ENCODE measurements at regions not wholly inside any gene's neighbourhood (a gene's known extent, or its start where the extent isn't known, plus 50 kb on each side); places are given as distances from the start of the nearest gene placed in this dataset.
A peak's percentile ranks its signal among the peaks of the same experiment; 100 is the strongest.

DNA sequence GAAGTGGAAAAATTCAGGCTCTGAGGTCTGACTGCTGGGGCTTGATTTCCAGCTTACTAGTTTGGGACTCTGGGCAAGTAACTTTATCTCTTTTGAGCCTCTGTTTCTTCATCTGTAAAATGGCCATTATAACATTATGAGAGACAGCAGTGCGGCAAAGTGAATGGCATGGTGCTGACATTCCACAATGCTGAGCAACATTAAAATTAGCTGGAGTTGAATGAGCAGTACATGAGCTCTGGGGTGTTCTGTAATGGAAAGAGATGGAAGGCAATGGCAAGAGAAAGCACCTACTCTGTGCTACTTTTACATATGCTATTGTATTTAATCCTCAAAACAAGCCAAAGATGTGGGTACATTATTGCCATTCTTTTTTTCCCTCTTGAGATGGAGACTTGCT is 535.7 kb upstream of the CDH11 start:
- TF ChIP-seq POLR2AphosphoS5 (IDR thresholded peaks at IDR 0.05; ENCODE audit: borderline replicate concordance, low read depth, low read length) = no peak
- TF ChIP-seq FOXP2 (optimal IDR thresholded peaks at IDR 0.05; ENCODE audit: control extremely low read depth, extremely low read length, insufficient read depth) = no peak
- no peak for TF ChIP-seq EZH2 (IDR thresholded peaks at IDR 0.05)
- DNase-seq (ENCODE audit: low read depth, low spot score) = no peak
- no peaks in the 10 kb centered on the region for H3K9me3 ChIP-seq (ENCODE audit: low read depth, low read length)
- H3K9ac ChIP-seq (ENCODE audit: insufficient read length) = no peak overlapping the region
- no peak overlapping the region for H3K27ac ChIP-seq
- no peaks in the 10 kb centered on the region for H3K36me3 ChIP-seq (ENCODE audit: insufficient read depth, low read length)
- H3K4me3 ChIP-seq = no peak overlapping the region

DNA sequence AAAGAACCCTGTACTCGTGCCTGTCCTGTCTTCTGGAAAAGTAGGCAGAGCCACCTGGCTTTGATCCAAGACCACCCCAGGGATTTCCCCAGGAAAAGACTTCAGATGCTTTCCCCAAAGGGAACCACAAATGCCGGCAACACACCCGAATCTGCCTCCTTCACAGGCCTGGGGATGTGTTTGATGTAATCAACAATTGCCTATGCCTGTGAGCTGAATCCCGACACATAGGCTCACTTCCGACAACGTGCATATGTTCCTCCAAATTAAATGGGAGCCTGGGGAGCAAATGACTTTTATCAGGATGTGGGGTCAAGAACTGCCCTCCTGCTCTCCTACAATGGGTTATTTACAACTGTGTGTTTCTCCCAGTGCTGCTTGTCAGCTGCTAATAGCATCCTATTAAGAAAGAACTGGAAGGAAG is 535.2 kb upstream of the CDH11 start:
- 0 out of 2 replicates have a peak overlapping the region, but pooled peaks have one; percentile 22 for H3K4me3 ChIP-seq
- H3K36me3 ChIP-seq (ENCODE audit: insufficient read depth, low read length) = no peaks in the 10 kb centered on the region
- H3K9me3 ChIP-seq (ENCODE audit: low read depth, low read length) = no peaks in the 10 kb centered on the region
- H3K9ac ChIP-seq (ENCODE audit: insufficient read length) = no peak overlapping the region
- DNase-seq (ENCODE audit: low read depth, low spot score) = peak; percentile 32
- no peak for TF ChIP-seq EZH2 (IDR thresholded peaks at IDR 0.05)
- TF ChIP-seq FOXP2 (optimal IDR thresholded peaks at IDR 0.05; ENCODE audit: control extremely low read depth, extremely low read length, insufficient read depth) = no peak
- TF ChIP-seq POLR2AphosphoS5 (IDR thresholded peaks at IDR 0.05; ENCODE audit: borderline replicate concordance, low read depth, low read length) = no peak
- H3K27ac ChIP-seq = no peak overlapping the region

DNA sequence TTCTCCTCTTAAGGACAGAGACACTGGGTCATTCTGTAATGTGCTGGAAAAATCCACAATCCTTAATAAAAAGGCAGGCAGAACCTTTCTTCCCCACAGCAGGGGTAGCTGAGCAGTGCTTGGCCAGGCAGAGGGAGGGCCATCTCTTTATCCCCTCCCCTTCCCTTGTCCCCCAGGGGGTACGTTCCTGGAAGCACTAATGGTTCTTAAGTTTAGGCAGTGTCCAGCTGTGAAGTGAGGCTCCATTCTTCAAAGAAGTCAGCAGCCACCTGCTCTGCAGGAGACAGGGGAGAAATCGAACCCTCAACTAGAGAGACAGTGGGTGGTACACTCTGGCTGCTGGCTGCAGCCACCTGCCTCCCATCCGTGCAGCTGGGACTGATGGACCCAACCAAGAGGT is 533.9 kb upstream of the CDH11 start:
- H3K27ac ChIP-seq = no peak overlapping the region
- TF ChIP-seq FOXP2 (optimal IDR thresholded peaks at IDR 0.05; ENCODE audit: control extremely low read depth, extremely low read length, insufficient read depth) = no peak
- no peak for TF ChIP-seq POLR2AphosphoS5 (IDR thresholded peaks at IDR 0.05; ENCODE audit: borderline replicate concordance, low read depth, low read length)
- no peak for TF ChIP-seq EZH2 (IDR thresholded peaks at IDR 0.05)
- DNase-seq (ENCODE audit: low read depth, low spot score) = no peak

DNA sequence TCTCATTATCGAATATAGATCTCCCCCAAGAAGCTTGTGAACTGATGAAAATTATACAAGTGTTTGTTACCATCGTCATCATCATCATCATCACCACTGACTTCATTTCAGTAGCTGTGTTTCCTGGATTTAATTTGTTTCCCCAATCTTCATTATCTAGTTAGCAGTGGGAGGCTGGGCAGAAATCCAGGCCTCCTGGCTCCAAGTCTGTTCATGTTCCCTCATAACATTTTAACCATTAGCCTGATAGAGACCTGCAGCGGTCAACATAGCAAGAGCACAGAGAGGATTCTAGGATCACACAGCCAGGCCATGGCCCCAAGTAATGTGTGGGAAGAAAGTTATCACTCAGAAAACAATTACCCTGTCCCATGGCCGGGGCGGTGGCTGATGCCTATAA is 526.2 kb upstream of the CDH11 start:
- Histone ChIP-seq H3K27ac (no peak overlapping the region), H3K4me3 (no peak overlapping the region), H3K9me3 (ENCODE audit: low read depth, low read length) (no peaks in the 10 kb centered on the region), H3K9ac (ENCODE audit: insufficient read length) (no peak overlapping the region), H3K36me3 (ENCODE audit: insufficient read depth, low read length) (no peaks in the 10 kb centered on the region)
- TF ChIP-seq EZH2 (IDR thresholded peaks at IDR 0.05) (no peak), POLR2AphosphoS5 (IDR thresholded peaks at IDR 0.05; ENCODE audit: borderline replicate concordance, low read depth, low read length) (no peak), FOXP2 (optimal IDR thresholded peaks at IDR 0.05; ENCODE audit: control extremely low read depth, extremely low read length, insufficient read depth) (no peak)
- DNase-seq (ENCODE audit: low read depth, low spot score) = no peak

More for the DNA sequence above, 533.9 kb upstream of the CDH11 start:
- Histone ChIP-seq H3K36me3 (ENCODE audit: insufficient read depth, low read length) (no peaks in the 10 kb centered on the region), H3K4me3 (no peak overlapping the region), H3K9me3 (ENCODE audit: low read depth, low read length) (no peaks in the 10 kb centered on the region), H3K9ac (ENCODE audit: insufficient read length) (no peak overlapping the region)

DNA sequence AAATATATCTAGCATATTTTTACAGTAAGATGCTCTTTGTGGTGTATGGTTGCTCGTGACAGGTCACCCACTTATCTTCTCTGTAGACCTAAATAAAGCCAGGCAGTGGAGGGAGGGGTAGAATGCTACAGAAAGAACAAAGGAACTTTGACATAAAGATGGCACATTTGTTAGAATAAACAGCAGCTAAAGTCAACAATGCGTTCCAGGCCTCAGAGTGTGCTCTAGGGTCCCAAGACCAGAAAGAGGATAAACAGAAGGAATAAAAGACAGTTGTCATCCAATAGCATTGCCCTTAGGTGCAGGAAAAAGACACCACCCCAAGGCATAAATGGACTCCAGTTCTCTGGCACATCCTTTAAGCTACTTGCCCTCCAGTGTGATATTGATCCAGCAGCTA is 523.0 kb upstream of the CDH11 start:
- Histone ChIP-seq H3K4me3 (no peak overlapping the region), H3K9ac (ENCODE audit: insufficient read length) (no peak overlapping the region), H3K27ac (no peak overlapping the region), H3K36me3 (ENCODE audit: insufficient read depth, low read length) (no peaks in the 10 kb centered on the region), H3K9me3 (ENCODE audit: low read depth, low read length) (no peaks in the 10 kb centered on the region)
- DNase-seq (ENCODE audit: low read depth, low spot score) = no peak
- TF ChIP-seq EZH2 (IDR thresholded peaks at IDR 0.05) (no peak), POLR2AphosphoS5 (IDR thresholded peaks at IDR 0.05; ENCODE audit: borderline replicate concordance, low read depth, low read length) (no peak), FOXP2 (optimal IDR thresholded peaks at IDR 0.05; ENCODE audit: control extremely low read depth, extremely low read length, insufficient read depth) (no peak)

DNA sequence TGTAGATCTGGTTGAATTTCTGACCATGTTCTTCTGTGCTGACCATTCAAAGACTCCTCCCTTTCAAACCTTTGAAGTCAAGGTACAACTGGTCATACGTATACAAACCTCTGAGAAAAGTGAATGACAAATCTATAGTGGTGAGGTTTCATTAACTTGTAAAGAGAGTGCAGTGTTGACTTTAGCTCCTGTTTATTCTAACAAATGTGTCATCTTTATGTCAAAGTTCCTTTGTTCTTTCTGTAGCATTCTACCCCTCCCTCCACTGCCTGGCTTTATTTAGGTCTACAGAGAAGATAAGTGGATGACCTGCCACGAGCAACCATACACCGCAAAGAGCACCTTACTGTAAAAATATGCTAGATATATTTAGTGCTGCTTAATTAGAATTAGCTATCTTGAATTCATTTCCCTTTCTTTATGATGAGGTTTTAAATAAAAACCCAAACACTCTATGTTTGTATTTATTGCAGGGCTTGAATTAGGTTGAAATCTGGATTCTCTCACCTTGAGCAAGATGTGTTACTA is 520.0 kb upstream of the CDH11 start:
- Histone ChIP-seq H3K27ac (no peak overlapping the region), H3K4me3 (no peak overlapping the region), H3K9me3 (ENCODE audit: low read depth, low read length) (no peaks in the 10 kb centered on the region), H3K9ac (ENCODE audit: insufficient read length) (no peak overlapping the region), H3K36me3 (ENCODE audit: insufficient read depth, low read length) (no peaks in the 10 kb centered on the region)
- no peak for TF ChIP-seq FOXP2 (optimal IDR thresholded peaks at IDR 0.05; ENCODE audit: control extremely low read depth, extremely low read length, insufficient read depth)
- TF ChIP-seq POLR2AphosphoS5 (IDR thresholded peaks at IDR 0.05; ENCODE audit: borderline replicate concordance, low read depth, low read length) = no peak
- TF ChIP-seq EZH2 (IDR thresholded peaks at IDR 0.05) = no peak
- DNase-seq (ENCODE audit: low read depth, low spot score) = no peak

DNA sequence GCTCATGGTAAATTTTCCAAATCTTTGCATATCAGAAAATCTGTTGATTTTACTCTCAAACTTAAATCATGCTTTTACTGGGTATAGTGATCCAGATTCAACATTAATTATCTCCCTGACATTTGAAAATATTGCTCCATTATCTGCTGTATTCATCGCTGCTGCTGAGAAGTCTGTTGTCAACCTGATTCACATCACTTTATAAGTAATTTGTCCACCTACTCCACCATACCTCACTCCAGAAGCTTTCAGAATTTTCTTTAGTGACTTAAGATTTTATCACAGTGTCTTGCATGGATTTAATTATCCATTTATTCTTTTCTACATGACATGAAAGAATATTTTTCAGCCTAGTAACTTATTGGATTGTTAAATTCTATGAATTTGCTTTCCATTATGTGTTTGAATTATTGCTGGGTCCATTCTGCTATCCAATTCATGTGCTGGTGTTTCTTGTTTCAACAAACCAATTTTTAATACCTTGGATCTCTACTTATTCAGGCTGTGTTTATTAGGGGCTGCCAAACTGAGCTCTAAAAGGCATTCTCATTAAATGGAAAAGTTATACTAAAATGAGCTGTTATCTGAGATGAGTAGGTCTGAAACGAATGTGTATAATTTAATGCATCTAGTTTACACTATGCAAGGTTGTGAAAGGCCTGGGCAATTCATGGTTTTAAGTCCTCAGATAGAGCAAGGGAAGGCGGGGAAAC is 519.3 kb upstream of the CDH11 start:
- DNase-seq (ENCODE audit: low read depth, low spot score) = no peak
- H3K4me3 ChIP-seq = no peak overlapping the region
- no peaks in the 10 kb centered on the region for H3K36me3 ChIP-seq (ENCODE audit: insufficient read depth, low read length)
- H3K9ac ChIP-seq (ENCODE audit: insufficient read length) = no peak overlapping the region
- H3K9me3 ChIP-seq (ENCODE audit: low read depth, low read length) = no peaks in the 10 kb centered on the region
- TF ChIP-seq EZH2 (IDR thresholded peaks at IDR 0.05) (no peak), POLR2AphosphoS5 (IDR thresholded peaks at IDR 0.05; ENCODE audit: borderline replicate concordance, low read depth, low read length) (no peak), FOXP2 (optimal IDR thresholded peaks at IDR 0.05; ENCODE audit: control extremely low read depth, extremely low read length, insufficient read depth) (no peak)
- H3K27ac ChIP-seq = no peak overlapping the region

DNA sequence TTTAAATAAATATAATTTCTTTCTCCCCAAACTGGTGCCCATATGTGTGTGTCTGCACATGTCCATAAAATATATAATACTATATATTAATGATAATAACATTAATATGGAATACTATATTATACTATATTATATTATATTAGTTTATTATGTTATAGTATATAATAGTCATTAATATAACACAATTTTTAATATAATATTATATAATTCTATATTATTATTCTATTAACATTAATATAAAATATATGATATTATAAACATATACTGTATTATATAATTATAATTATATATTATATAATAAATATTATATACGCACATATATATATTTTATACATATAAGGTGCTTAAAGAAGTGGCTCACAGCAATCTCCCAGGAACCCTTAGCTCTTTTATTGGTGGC is 513.0 kb upstream of the CDH11 start:
- DNase-seq (ENCODE audit: low read depth, low spot score) = no peak
- H3K4me3 ChIP-seq = no peak overlapping the region
- TF ChIP-seq EZH2 (IDR thresholded peaks at IDR 0.05) = no peak
- no peak for TF ChIP-seq FOXP2 (optimal IDR thresholded peaks at IDR 0.05; ENCODE audit: control extremely low read depth, extremely low read length, insufficient read depth)
- no peak for TF ChIP-seq POLR2AphosphoS5 (IDR thresholded peaks at IDR 0.05; ENCODE audit: borderline replicate concordance, low read depth, low read length)
- H3K27ac ChIP-seq = no peak overlapping the region
- no peaks in the 10 kb centered on the region for H3K36me3 ChIP-seq (ENCODE audit: insufficient read depth, low read length)
- H3K9ac ChIP-seq (ENCODE audit: insufficient read length) = no peak overlapping the region
- H3K9me3 ChIP-seq (ENCODE audit: low read depth, low read length) = no peaks in the 10 kb centered on the region
